MM.1S (cell line): ENCODE measurements at regions not wholly inside any gene's neighbourhood (a gene's known extent, or its start where the extent isn't known, plus 50 kb on each side); places are given as distances from the start of the nearest gene placed in this dataset.

Experiments
- DNase-seq: peaks from one replicate; pipeline ENCODE4 v3.0.0-alpha.2; 2015
- H2AFZ ChIP-seq: fragments of 300-600 bp; sonication (generic); 2 replicates; pipeline ENCODE4 v1.6.0; 2016; ENCODE audit warnings: antibody characterized with exemption, low read length
- H3F3A ChIP-seq: fragments of 300-600 bp; sonication (generic); 2 replicates; pipeline ENCODE4 v1.6.1; 2016; ENCODE audit warnings: mild to moderate bottlenecking, antibody characterized with exemption, low read length, moderate library complexity, mixed read lengths; ENCODE audit not compliant: insufficient read depth
- H3K27ac ChIP-seq: fragments of 300-600 bp; sonication (generic); 2 replicates; pipeline ENCODE4 v1.5.1; 2016; ENCODE audit warnings: mild to moderate bottlenecking, low read length
- H3K27me3 ChIP-seq: fragments of 300-600 bp; sonication (generic); replicated peaks from 2 replicates; pipeline ENCODE4 v1.6.0; 2016; ENCODE audit warnings: low read length; ENCODE audit not compliant: insufficient read depth
- H3K36me3 ChIP-seq: fragments of 300-600 bp; sonication (generic); replicated peaks from 2 replicates; pipeline ENCODE4 v1.6.1; 2016; ENCODE audit warnings: mild to moderate bottlenecking, low read length, mixed read lengths; ENCODE audit not compliant: insufficient read depth
- H3K4me1 ChIP-seq: fragments of 300-600 bp; sonication (generic); 2 replicates; pipeline ENCODE4 v1.6.1; 2016; ENCODE audit warnings: low read length, mixed read lengths
- H3K4me2 ChIP-seq: fragments of 300-600 bp; sonication (generic); 2 replicates; pipeline ENCODE4 v1.6.0; 2016; ENCODE audit warnings: low read depth, low read length
- H3K4me3 ChIP-seq: fragments of 300-600 bp; sonication (generic); 2 replicates; pipeline ENCODE4 v1.5.1; 2016; ENCODE audit warnings: low read length, mixed read lengths
- H3K79me2 ChIP-seq: fragments of 300-600 bp; sonication (generic); 2 replicates; pipeline ENCODE4 v1.6.1; 2016; ENCODE audit warnings: mixed run types, low read length, mixed read lengths
- H3K9ac ChIP-seq: fragments of 300-600 bp; sonication (generic); 2 replicates; pipeline ENCODE4 v1.6.1; 2016; ENCODE audit warnings: low read length, mixed read lengths
- H3K9me2 ChIP-seq: fragments of 300-600 bp; sonication (generic); replicated peaks from 2 replicates; pipeline ENCODE4 v1.6.1; 2016; ENCODE audit warnings: mild to moderate bottlenecking, low read length, mixed read lengths; ENCODE audit not compliant: insufficient read depth
- H3K9me3 ChIP-seq: fragments of 300-600 bp; sonication (generic); replicated peaks from 2 replicates; pipeline ENCODE4 v1.6.1; 2016; ENCODE audit warnings: mild to moderate bottlenecking, low read length, mixed read lengths; ENCODE audit not compliant: insufficient read depth
- H4K20me1 ChIP-seq: fragments of 300-600 bp; sonication (generic); 2 replicates; pipeline ENCODE4 v1.6.1; 2016; ENCODE audit warnings: mild to moderate bottlenecking, low read length, moderate library complexity, mixed read lengths; ENCODE audit not compliant: insufficient read depth
- EZH2 ChIP-seq: fragments of 300-600 bp; sonication (generic); optimal IDR thresholded peaks from 2 replicates; pipeline ENCODE3; 2017; ENCODE audit warnings: low read depth, mild to moderate bottlenecking, antibody characterized with exemption, low read length, mixed read lengths
- EZH2phosphoT487 ChIP-seq: fragments of 300-600 bp; sonication (generic); IDR thresholded peaks from 2 replicates; pipeline ENCODE4 v1.6.1; 2018; ENCODE audit warnings: antibody characterized with exemption, low read length
- TF ChIP-seq, protein P1 (sequence below): fragments of 300-600 bp; sonication (generic); IDR thresholded peaks from 2 replicates; pipeline ENCODE4 v1.5.1; 2016; ENCODE audit warnings: antibody characterized with exemption, low read length, mixed read lengths

DNA sequence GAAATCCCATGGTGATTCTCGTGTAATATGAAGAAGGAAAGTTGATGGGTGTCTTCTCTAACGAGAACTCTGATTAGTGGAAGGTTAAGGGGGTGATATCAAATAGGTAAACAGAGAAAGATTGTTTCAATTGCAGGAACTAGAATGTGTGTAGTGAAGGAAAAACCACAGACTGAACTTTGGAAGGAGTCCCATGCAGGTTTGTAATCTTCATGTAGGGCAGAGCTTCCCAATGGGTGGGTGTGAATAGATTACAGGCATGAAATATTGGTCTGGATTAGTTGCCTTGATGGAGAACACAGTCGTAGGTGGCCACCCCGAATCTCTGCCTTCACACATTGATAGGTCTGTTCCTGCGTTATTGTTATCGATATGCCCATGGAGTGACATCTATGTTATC lies 295.5 kb downstream of the KCNRG start:
- H2AFZ ChIP-seq = no peak overlapping the region
- no peak overlapping the region for H3K27ac ChIP-seq
- H3K9me3 ChIP-seq = no peaks in the 10 kb centered on the region
- no peaks in the 10 kb centered on the region for H3K9me2 ChIP-seq
- H3K79me2 ChIP-seq = no peaks in the 10 kb centered on the region
- H3K4me2 ChIP-seq = no peak overlapping the region
- H3K27me3 ChIP-seq = no peaks in the 10 kb centered on the region
- H3K4me1 ChIP-seq = no peaks in the 10 kb centered on the region
- H3F3A ChIP-seq = no peaks in the 10 kb centered on the region
- H3K9ac ChIP-seq = no peak overlapping the region
- TF ChIP-seq EZH2 = no peak
- TF ChIP-seq, protein P1, sequence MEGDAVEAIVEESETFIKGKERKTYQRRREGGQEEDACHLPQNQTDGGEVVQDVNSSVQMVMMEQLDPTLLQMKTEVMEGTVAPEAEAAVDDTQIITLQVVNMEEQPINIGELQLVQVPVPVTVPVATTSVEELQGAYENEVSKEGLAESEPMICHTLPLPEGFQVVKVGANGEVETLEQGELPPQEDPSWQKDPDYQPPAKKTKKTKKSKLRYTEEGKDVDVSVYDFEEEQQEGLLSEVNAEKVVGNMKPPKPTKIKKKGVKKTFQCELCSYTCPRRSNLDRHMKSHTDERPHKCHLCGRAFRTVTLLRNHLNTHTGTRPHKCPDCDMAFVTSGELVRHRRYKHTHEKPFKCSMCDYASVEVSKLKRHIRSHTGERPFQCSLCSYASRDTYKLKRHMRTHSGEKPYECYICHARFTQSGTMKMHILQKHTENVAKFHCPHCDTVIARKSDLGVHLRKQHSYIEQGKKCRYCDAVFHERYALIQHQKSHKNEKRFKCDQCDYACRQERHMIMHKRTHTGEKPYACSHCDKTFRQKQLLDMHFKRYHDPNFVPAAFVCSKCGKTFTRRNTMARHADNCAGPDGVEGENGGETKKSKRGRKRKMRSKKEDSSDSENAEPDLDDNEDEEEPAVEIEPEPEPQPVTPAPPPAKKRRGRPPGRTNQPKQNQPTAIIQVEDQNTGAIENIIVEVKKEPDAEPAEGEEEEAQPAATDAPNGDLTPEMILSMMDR = no peak
- no peak for TF ChIP-seq EZH2phosphoT487
- no peak overlapping the region for H3K4me3 ChIP-seq
- no peaks in the 10 kb centered on the region for H4K20me1 ChIP-seq
- no peaks in the 10 kb centered on the region for H3K36me3 ChIP-seq
- DNase-seq = no peak

DNA sequence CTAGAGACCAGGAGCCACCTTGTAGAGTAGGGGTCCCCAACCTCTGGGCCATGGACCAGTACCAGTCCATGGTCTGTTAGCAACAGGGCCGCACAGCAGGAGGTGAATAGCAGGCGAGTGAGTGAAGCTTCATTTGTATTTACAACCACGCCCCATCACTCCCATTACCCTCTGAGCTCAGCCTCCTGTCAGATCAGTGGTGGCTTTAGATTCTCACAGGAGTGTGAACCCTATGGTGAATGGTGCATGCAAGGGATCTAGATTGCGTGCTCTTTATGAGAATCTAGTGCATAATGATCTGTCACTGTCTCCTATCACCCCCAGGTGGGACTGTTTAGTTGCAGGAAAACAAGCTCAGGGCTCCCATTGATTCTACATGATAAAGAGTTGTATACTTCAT lies 303.6 kb downstream of the KCNRG start:
- H3K27me3 ChIP-seq = no peaks in the 10 kb centered on the region
- H3K79me2 ChIP-seq = no peaks in the 10 kb centered on the region
- no peaks in the 10 kb centered on the region for H3K36me3 ChIP-seq
- H3K9me2 ChIP-seq = no peaks in the 10 kb centered on the region
- no peak overlapping the region for H3K27ac ChIP-seq
- H3K4me3 ChIP-seq = no peak overlapping the region
- peaks cover 18% of the 10 kb centered on the region; the same call in 1 of the 2 replicates for H3K4me1 ChIP-seq
- H3K4me2 ChIP-seq = no peak overlapping the region
- H3F3A ChIP-seq = peaks cover 7% of the 10 kb centered on the region; the same call in 1 of the 2 replicates
- H4K20me1 ChIP-seq = no peaks in the 10 kb centered on the region
- no peaks in the 10 kb centered on the region for H3K9me3 ChIP-seq
- no peak overlapping the region for H3K9ac ChIP-seq
- DNase-seq = no peak
- H2AFZ ChIP-seq = no peak overlapping the region
- TF ChIP-seq EZH2 (no peak), EZH2phosphoT487 (no peak)
- TF ChIP-seq, protein P1 = no peak

DNA sequence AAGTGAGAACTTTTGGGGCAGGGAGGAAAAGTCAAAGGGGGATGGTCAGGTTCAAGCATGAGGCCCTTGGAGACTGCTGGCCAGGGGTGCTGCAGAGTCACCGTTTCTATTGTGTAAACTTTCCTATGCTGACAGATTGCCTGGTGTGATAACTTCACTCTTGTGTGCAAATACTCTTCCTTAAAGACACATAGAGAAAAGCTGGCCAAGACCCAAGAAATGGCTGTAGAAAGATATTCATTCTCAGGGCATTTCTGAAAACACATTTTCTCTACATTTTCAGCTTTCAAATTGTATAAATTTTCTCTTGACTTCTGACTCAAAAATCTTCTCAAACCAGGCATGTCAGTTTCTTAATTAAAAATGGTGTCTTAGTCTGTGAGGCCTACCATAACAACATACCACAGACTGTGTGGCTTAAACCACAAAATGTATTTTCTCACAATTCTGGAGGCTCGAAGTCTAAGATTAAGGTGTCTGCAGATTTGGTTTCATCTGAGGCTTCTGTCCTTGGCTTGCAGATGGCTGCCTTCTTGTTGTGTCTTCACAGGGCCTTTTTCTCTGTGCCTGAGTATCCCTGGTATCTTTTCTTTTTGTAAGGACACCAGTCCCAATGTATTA lies 304.5 kb downstream of the KCNRG start:
- TF ChIP-seq EZH2 = no peak
- TF ChIP-seq, protein P1 = no peak
- no peak for TF ChIP-seq EZH2phosphoT487
- Histone ChIP-seq H3K4me1 (peaks cover 18% of the 10 kb centered on the region; the same call in 1 of the 2 replicates), H3K9me3 (no peaks in the 10 kb centered on the region), H4K20me1 (no peaks in the 10 kb centered on the region), H3K9ac (no peak overlapping the region), H3K9me2 (no peaks in the 10 kb centered on the region), H3K36me3 (no peaks in the 10 kb centered on the region), H3K79me2 (no peaks in the 10 kb centered on the region), H3K4me3 (no peak overlapping the region), H3K27me3 (no peaks in the 10 kb centered on the region), H2AFZ (0 out of 2 replicates have a peak overlapping the region, but pooled peaks have one; percentile 6), H3K4me2 (peak overlapping the region; percentile 18; the same call in 1 of the 2 replicates), H3K27ac (peak overlapping the region; percentile 29; the same call in 1 of the 2 replicates), H3F3A (peaks cover 7% of the 10 kb centered on the region; the same call in 1 of the 2 replicates)
- DNase-seq = peak; percentile 61
